WTC11 (cell line): ENCODE measurements at regions not wholly inside any gene's neighbourhood (a gene's known extent, or its start where the extent isn't known, plus 50 kb on each side); places are given as distances from the start of the nearest gene placed in this dataset.
"Not testable (repeated sequence)": the region's sequence is repeated elsewhere in the genome, so short reads cannot be mapped to it uniquely, and the experiment has no call there.

ENCODE experiments used
- TF ChIP-seq, protein P1 (sequence below): sonication (generic); formaldehyde crosslinking; IDR thresholded peaks from 2 replicates; pipeline ENCODE4 v1.8.1; 2023; ENCODE audit warnings: mild to moderate bottlenecking, missing genetic modification reagents, moderate library complexity
- TF ChIP-seq, protein P2 (sequence below): sonication (generic); formaldehyde crosslinking; IDR thresholded peaks from 2 replicates; pipeline ENCODE4 v1.8.0; 2022; ENCODE audit warnings: mild to moderate bottlenecking, missing genetic modification reagents

DNA sequence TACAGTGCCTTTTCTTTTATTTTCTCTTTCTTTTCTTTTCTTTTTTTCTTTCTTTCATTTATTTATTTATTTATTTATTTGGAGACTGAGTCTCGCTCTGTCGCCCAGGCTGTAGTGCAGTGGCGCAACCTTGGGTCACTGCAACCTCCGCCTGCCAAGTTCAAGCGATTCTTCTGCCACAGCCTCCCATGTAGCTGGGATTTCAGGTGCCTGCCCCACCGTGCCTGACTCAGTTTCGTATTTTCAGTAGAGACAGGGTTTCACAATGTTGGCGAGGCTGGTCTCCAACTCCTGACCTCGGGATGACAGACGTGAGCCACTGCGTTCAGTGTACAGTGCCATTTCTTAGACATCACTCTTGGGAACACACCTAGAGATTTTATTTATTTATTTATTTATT, 110.0 kb upstream of the ANKRD30BL start:
- TF ChIP-seq, protein P1, sequence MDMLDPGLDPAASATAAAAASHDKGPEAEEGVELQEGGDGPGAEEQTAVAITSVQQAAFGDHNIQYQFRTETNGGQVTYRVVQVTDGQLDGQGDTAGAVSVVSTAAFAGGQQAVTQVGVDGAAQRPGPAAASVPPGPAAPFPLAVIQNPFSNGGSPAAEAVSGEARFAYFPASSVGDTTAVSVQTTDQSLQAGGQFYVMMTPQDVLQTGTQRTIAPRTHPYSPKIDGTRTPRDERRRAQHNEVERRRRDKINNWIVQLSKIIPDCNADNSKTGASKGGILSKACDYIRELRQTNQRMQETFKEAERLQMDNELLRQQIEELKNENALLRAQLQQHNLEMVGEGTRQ (CRISPR knock-in tag) = not testable (repeated sequence)
- TF ChIP-seq, protein P2, sequence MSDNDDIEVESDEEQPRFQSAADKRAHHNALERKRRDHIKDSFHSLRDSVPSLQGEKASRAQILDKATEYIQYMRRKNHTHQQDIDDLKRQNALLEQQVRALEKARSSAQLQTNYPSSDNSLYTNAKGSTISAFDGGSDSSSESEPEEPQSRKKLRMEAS = not testable (repeated sequence)
